H9 (cell line): ENCODE measurements at regions not wholly inside any gene's neighbourhood (a gene's known extent, or its start where the extent isn't known, plus 50 kb on each side); places are given as distances from the start of the nearest gene placed in this dataset.

Experiments
- DNase-seq: peaks from one replicate; pipeline ENCODE4 v3.0.0-alpha.2; 2017
- H2AFZ ChIP-seq: one replicate; pipeline ENCODE4 v1.6.1; 2013; ENCODE audit warnings: mild to moderate bottlenecking, low read length, control low read depth, moderate library complexity
- H2AK5ac ChIP-seq: 2 replicates; pipeline ENCODE4 v1.6.1; 2013; ENCODE audit warnings: low read length, control low read depth, mixed read lengths; ENCODE audit not compliant: insufficient read length
- H2BK120ac ChIP-seq: one replicate; pipeline ENCODE4 v1.6.1; 2013; ENCODE audit warnings: low read depth, mild to moderate bottlenecking, low read length, control low read depth, inconsistent platforms; ENCODE audit not compliant: poor library complexity, severe bottlenecking
- H2BK12ac ChIP-seq: 2 replicates; pipeline ENCODE4 v1.6.1; 2013; ENCODE audit warnings: low read length, control low read depth, mixed read lengths, low read depth; ENCODE audit not compliant: insufficient read length
- H2BK15ac ChIP-seq: 2 replicates; pipeline ENCODE4 v1.6.1; 2013; ENCODE audit warnings: low read depth, low read length, control low read depth
- H2BK20ac ChIP-seq: one replicate; pipeline ENCODE4 v1.6.1; 2013; ENCODE audit warnings: low read depth, mild to moderate bottlenecking, low read length, control low read depth, inconsistent platforms; ENCODE audit not compliant: poor library complexity, severe bottlenecking
- H2BK5ac ChIP-seq: 2 replicates; pipeline ENCODE4 v1.6.1; 2013; ENCODE audit warnings: low read length, control low read depth, mixed read lengths; ENCODE audit not compliant: insufficient read length
- H3K14ac ChIP-seq: 2 replicates; pipeline ENCODE4 v1.6.1; 2013; ENCODE audit warnings: low read length, control low read depth; ENCODE audit not compliant: insufficient read depth
- H3K18ac ChIP-seq: 2 replicates; pipeline ENCODE4 v1.6.1; 2013; ENCODE audit warnings: low read depth, mild to moderate bottlenecking, mixed read lengths, low read length, control low read depth; ENCODE audit not compliant: insufficient read length
- H3K23ac ChIP-seq: 2 replicates; pipeline ENCODE4 v1.6.1; 2013; ENCODE audit warnings: low read length, control low read depth, mixed read lengths, low read depth; ENCODE audit not compliant: insufficient read length
- H3K23me2 ChIP-seq: 2 replicates; pipeline ENCODE4 v1.6.1; 2013; ENCODE audit warnings: low read depth, mild to moderate bottlenecking, mixed read lengths, low read length, control low read depth; ENCODE audit not compliant: insufficient read length, poor library complexity, severe bottlenecking
- H3K27ac ChIP-seq: 2 replicates; pipeline ENCODE4 v1.5.1; 2013; ENCODE audit warnings: low read length, control low read depth, mixed read lengths, low read depth; ENCODE audit not compliant: insufficient read length
- H3K27me3 ChIP-seq: 2 replicates; pipeline ENCODE4 v1.6.1; 2013; ENCODE audit warnings: low read length, control low read depth, inconsistent platforms; ENCODE audit not compliant: insufficient read depth
- H3K4ac ChIP-seq: 2 replicates; pipeline ENCODE4 v1.6.1; 2013; ENCODE audit warnings: low read depth, mild to moderate bottlenecking, control low read depth, inconsistent platforms, low read length, moderate library complexity
- H3K4me1 ChIP-seq: 2 replicates; pipeline ENCODE4 v1.6.1; 2013; ENCODE audit warnings: low read length, control low read depth, inconsistent platforms; ENCODE audit not compliant: insufficient read depth
- H3K4me2 ChIP-seq: 2 replicates; pipeline ENCODE4 v1.6.1; 2013; ENCODE audit warnings: low read length, control low read depth, mixed read lengths; ENCODE audit not compliant: insufficient read length, insufficient read depth
- H3K56ac ChIP-seq: 2 replicates; pipeline ENCODE4 v1.6.1; 2013; ENCODE audit warnings: low read depth, mild to moderate bottlenecking, mixed read lengths, low read length, control low read depth; ENCODE audit not compliant: insufficient read length
- H3K79me1 ChIP-seq: 2 replicates; pipeline ENCODE4 v1.6.1; 2013; ENCODE audit warnings: low read depth, mild to moderate bottlenecking, moderate library complexity, low read length, control low read depth, inconsistent platforms; ENCODE audit not compliant: insufficient read depth, poor library complexity, severe bottlenecking
- H3K79me2 ChIP-seq: 2 replicates; pipeline ENCODE4 v1.6.1; 2013; ENCODE audit warnings: low read length, control low read depth, inconsistent platforms; ENCODE audit not compliant: insufficient read depth
- H3K9ac ChIP-seq: 2 replicates; pipeline ENCODE4 v1.6.1; 2013; ENCODE audit warnings: low read length, control low read depth, mixed read lengths; ENCODE audit not compliant: insufficient read length; ENCODE audit errors: extremely low read depth
- H3K9me3 ChIP-seq: one replicate; pipeline ENCODE4 v1.6.1; 2013; ENCODE audit warnings: low read depth, low read length, inconsistent platforms; ENCODE audit not compliant: control insufficient read depth
- H3T11ph ChIP-seq: one replicate; pipeline ENCODE4 v1.6.1; 2013; ENCODE audit warnings: mild to moderate bottlenecking, low read length, control low read depth, inconsistent platforms
- H4K20me1 ChIP-seq: one replicate; pipeline ENCODE4 v1.6.1; 2013; ENCODE audit not compliant: control insufficient read depth, insufficient read length, insufficient read depth
- H4K5ac ChIP-seq: 2 replicates; pipeline ENCODE4 v1.6.1; 2013; ENCODE audit warnings: low read depth, mild to moderate bottlenecking, mixed read lengths, low read length, control low read depth; ENCODE audit not compliant: insufficient read length
- H4K8ac ChIP-seq: replicated peaks from 2 replicates; pipeline ENCODE4 v1.6.1; 2013; ENCODE audit warnings: low read length, control low read depth, mixed read lengths, low read depth; ENCODE audit not compliant: insufficient read length
- H4K91ac ChIP-seq: 2 replicates; pipeline ENCODE4 v1.6.1; 2013; ENCODE audit warnings: low read depth, mild to moderate bottlenecking, moderate library complexity, mixed read lengths, low read length, control low read depth; ENCODE audit not compliant: insufficient read length
- H3K27ac Mint-ChIP-seq, 3 experiments: 2 replicates in 2 of 3; 3 replicates in 1 of 3; pipeline ENCODE4 v1.8.0; 2020 to 2021; ENCODE audit warnings: mixed read lengths in 3 of 3, mild to moderate bottlenecking in 1 of 3, moderate library complexity in 1 of 3
- H3K27me3 Mint-ChIP-seq: 2 replicates; pipeline ENCODE4 v1.8.0; 2021; ENCODE audit warnings: low read depth, mild to moderate bottlenecking, moderate library complexity, mixed read lengths
- H3K36me3 Mint-ChIP-seq, 3 experiments: 2 replicates in 2 of 3; 3 replicates in 1 of 3; pipeline ENCODE4 v1.8.0; 2020 to 2021; ENCODE audit warnings: low read depth in 3 of 3, mixed read lengths in 3 of 3; ENCODE audit not compliant: insufficient read depth in 1 of 3
- H3K4me1 Mint-ChIP-seq, 2 experiments: 2 replicates each; pipeline ENCODE4 v1.8.0; 2020; ENCODE audit warnings: mixed read lengths in 2 of 2
- H3K4me3 Mint-ChIP-seq, 2 experiments: 2 replicates in 1 of 2; 3 replicates in 1 of 2; pipeline ENCODE4 v1.8.0; 2020 to 2021; ENCODE audit warnings: mild to moderate bottlenecking in 2 of 2, mixed read lengths in 2 of 2, moderate library complexity in 1 of 2
- H3K9me3 Mint-ChIP-seq, 2 experiments: 2 replicates in 1 of 2; 3 replicates in 1 of 2; pipeline ENCODE4 v1.8.0; 2020; ENCODE audit warnings: mild to moderate bottlenecking in 2 of 2, mixed read lengths in 2 of 2, moderate library complexity in 1 of 2
- WGBS: extraction: QIAGEN DNeasy Blood & Tissue Kit; methylation state at CpG from one replicate; pipeline ENCODE4 v1.1.7; 2013; ENCODE audit warnings: missing lambda C conversion rate, low lambda C conversion rate, mixed read lengths; ENCODE audit not compliant: insufficient read length; ENCODE audit errors: extremely low coverage; 5-methylcytosine and 5-hydroxymethylcytosine counted together
- TF ChIP-seq, protein P1 (sequence below): fragments of 200-600 bp; sonication (generic); conservative IDR thresholded peaks from 3 replicates; pipeline ENCODE4 v1.8.0; 2021; ENCODE audit warnings: antibody characterized with exemption, mild to moderate bottlenecking

DNA sequence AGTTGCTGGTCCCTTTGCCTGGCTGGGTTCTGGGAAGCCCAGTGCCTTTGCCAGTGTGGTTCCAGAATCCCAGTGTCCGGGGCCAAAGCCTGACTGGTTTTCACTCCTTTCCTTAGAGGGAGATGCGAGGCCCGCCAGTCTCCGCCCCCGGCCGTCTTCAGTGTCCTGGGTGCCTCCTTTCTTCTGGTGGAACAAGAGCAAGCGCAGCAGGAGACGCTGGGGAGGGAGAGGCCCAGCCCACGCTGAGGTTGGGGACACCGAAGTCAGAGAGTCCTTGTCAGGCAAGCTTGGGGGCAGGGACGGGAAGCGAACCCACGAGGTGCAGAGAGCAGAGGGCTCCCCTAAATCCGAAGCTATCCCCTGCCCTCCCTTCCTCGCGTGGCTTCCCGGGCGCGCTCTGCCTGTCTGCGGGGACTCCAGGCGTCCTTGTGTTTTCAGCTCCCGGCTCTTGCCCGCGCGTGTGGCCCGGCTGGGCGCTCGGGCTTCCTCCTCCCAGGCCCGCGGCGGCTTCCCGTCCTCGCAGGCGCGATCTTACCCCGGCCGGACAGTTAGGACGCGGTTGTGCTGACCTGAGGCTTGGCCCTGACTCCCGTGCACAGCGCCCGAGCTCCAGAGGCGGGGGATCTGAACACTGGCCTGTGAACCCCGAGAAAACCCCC lies 60.6 kb upstream of the UBE3C start:
- peaks cover 2 to 10% of the 10 kb centered on the region in 2 experiments for H3K9me3 Mint-ChIP-seq
- no peak overlapping the region for H2BK15ac ChIP-seq
- H3K27me3 Mint-ChIP-seq = peaks cover 69% of the 10 kb centered on the region
- H4K5ac ChIP-seq = no peak overlapping the region
- H3K79me2 ChIP-seq = no peaks in the 10 kb centered on the region
- no peak overlapping the region for H2BK20ac ChIP-seq
- peaks cover 8 to 12% of the 10 kb centered on the region in 2 experiments; a peak in 2 of 4 replicates for H3K4me1 Mint-ChIP-seq
- H2BK12ac ChIP-seq = no peak overlapping the region
- H4K20me1 ChIP-seq = no peaks in the 10 kb centered on the region
- H3K79me1 ChIP-seq = no peaks in the 10 kb centered on the region
- H2AFZ ChIP-seq = no peak overlapping the region
- H3K18ac ChIP-seq = no peak overlapping the region
- H3K4me2 ChIP-seq = peak overlapping the region; percentile 43
- no peak overlapping the region for H3K9ac ChIP-seq
- H3K4me1 ChIP-seq = no peaks in the 10 kb centered on the region
- H2AK5ac ChIP-seq = no peak overlapping the region
- peaks cover 10% of the 10 kb centered on the region for H3K23me2 ChIP-seq
- TF ChIP-seq, protein P1, sequence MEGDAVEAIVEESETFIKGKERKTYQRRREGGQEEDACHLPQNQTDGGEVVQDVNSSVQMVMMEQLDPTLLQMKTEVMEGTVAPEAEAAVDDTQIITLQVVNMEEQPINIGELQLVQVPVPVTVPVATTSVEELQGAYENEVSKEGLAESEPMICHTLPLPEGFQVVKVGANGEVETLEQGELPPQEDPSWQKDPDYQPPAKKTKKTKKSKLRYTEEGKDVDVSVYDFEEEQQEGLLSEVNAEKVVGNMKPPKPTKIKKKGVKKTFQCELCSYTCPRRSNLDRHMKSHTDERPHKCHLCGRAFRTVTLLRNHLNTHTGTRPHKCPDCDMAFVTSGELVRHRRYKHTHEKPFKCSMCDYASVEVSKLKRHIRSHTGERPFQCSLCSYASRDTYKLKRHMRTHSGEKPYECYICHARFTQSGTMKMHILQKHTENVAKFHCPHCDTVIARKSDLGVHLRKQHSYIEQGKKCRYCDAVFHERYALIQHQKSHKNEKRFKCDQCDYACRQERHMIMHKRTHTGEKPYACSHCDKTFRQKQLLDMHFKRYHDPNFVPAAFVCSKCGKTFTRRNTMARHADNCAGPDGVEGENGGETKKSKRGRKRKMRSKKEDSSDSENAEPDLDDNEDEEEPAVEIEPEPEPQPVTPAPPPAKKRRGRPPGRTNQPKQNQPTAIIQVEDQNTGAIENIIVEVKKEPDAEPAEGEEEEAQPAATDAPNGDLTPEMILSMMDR = no peak
- no peak overlapping the region for H2BK120ac ChIP-seq
- no peak overlapping the region for H2BK5ac ChIP-seq
- no peak overlapping the region for H3K23ac ChIP-seq
- H3K4me3 Mint-ChIP-seq = peak overlapping the region; percentile 51 to 53
- peaks cover 2% of the 10 kb centered on the region; the same call in 1 of the 2 replicates for H3K27me3 ChIP-seq
- no peaks in the 10 kb centered on the region for H3K36me3 Mint-ChIP-seq
- no peak overlapping the region for H3K56ac ChIP-seq
- no CpG with 5 or more reads among the region's 44 CpGs for WGBS
- no peak overlapping the region; the same call in none of the 2 replicates for H3K14ac ChIP-seq
- H4K8ac ChIP-seq = no peak overlapping the region
- H3K9me3 ChIP-seq = no peaks in the 10 kb centered on the region
- peak; percentile 60 for DNase-seq
- no peak overlapping the region for H3T11ph ChIP-seq
- H3K4ac ChIP-seq = no peak overlapping the region
- no peak overlapping the region for H3K27ac ChIP-seq
- H3K27ac Mint-ChIP-seq = no peak overlapping the region
- H4K91ac ChIP-seq = no peak overlapping the region
